Spleen (tissue), 11 donors: ENCODE measurements at regions not wholly inside any gene's neighbourhood (a gene's known extent, or its start where the extent isn't known, plus 50 kb on each side); places are given as distances from the start of the nearest gene placed in this dataset.

ENCODE experiments used
- DNase-seq: peaks from one replicate; pipeline ENCODE4 v3.0.0-alpha.2; 2020
- H3K27ac ChIP-seq, 8 donors: fragments of 200-600 bp; sonication (generic) in 7 of 8; 1 replicate in 4 of 8; 2 replicates in 4 of 8; pipeline versions ENCODE4 v1.5.0 to v1.8.0; 2016 to 2021; ENCODE audit warnings: inconsistent platforms in 4 of 8, mild to moderate bottlenecking in 4 of 8, moderate library complexity in 1 of 8
- H3K27me3 ChIP-seq, 7 donors: fragments of 200-600 bp; sonication (generic) in 6 of 7; replicated peaks in 1 of 7; 1 replicate in 4 of 7; 2 replicates in 3 of 7; pipeline versions ENCODE4 v1.5.0 to v1.8.0; 2016 to 2021; ENCODE audit warnings: inconsistent platforms in 3 of 7, mild to moderate bottlenecking in 1 of 7
- H3K36me3 ChIP-seq, 6 donors: fragments of 200-600 bp; sonication (generic) in 5 of 6; 1 replicate in 4 of 6; 2 replicates in 2 of 6; pipeline versions ENCODE4 v1.5.0 to v1.8.0; 2016 to 2021; ENCODE audit warnings: inconsistent platforms in 2 of 6
- H3K4me1 ChIP-seq, 6 donors: fragments of 200-600 bp; sonication (generic) in 5 of 6; 1 replicate in 3 of 6; 2 replicates in 3 of 6; pipeline versions ENCODE4 v1.5.0 to v1.8.0; 2016 to 2021; ENCODE audit warnings: inconsistent platforms in 3 of 6
- H3K4me3 ChIP-seq, 8 donors: fragments of 200-600 bp; sonication (generic) in 7 of 8; 1 replicate in 4 of 8; 2 replicates in 4 of 8; pipeline versions ENCODE4 v1.5.0 to v1.8.0; 2016 to 2021; ENCODE audit warnings: inconsistent platforms in 4 of 8, mild to moderate bottlenecking in 4 of 8, moderate library complexity in 2 of 8
- H3K9me3 ChIP-seq, 8 donors: fragments of 200-600 bp; sonication (generic) in 7 of 8; 1 replicate in 4 of 8; 2 replicates in 4 of 8; pipeline versions ENCODE4 v1.5.0 to v1.8.0; 2016 to 2021; ENCODE audit warnings: inconsistent platforms in 4 of 8
- POLR2A ChIP-seq, 3 donors: fragments of 450-650 bp; IDR thresholded peaks; one replicate each; pipeline ENCODE4 v1.5.1; 2017; ENCODE audit warnings: antibody characterized with exemption in 3 of 3, mild to moderate bottlenecking in 1 of 3
- POLR2AphosphoS5 ChIP-seq, 3 donors: sonication (generic); formaldehyde crosslinking; IDR thresholded peaks; one replicate each; pipeline ENCODE4 v1.5.1; 2017; ENCODE audit warnings: antibody characterized with exemption in 3 of 3
- WGBS, 5 donors: extraction: QIAGEN DNeasy Blood & Tissue Kit in 3 of 5; methylation state at CpG; one replicate each; pipeline versions ENCODE4 v1.1.5 to v1.1.7; 2013 to 2018; 5-methylcytosine and 5-hydroxymethylcytosine counted together
- intact Hi-C: fragments of 100-400 bp; cut with DNase I; formaldehyde crosslinking; loops from one replicate; pipeline ENCODE4 v1.15.0; 2023; ENCODE audit warnings: low total_unique reads
- TF ChIP-seq, protein P1 (sequence below), 11 experiments: fragments of 200-600 bp in 7 of 11; fragments of 450-650 bp in 4 of 11; sonication (generic) in 4 of 11; IDR thresholded peaks in 8 of 11; conservative IDR thresholded peaks in 3 of 11; 1 replicate in 7 of 11; 2 replicates in 4 of 11; pipeline versions ENCODE4 v1.4.0 to v1.8.0; 2016 to 2021; ENCODE audit warnings: antibody characterized with exemption in 11 of 11, inconsistent platforms in 4 of 11, mild to moderate bottlenecking in 1 of 11
- donor health status: healthy with polysubstance abuse.
- donor health status: DM: no; HTN: no; CAD: no; lungs with moderate emphysema.
- donor health status: DM: no; HTN: no; CAD: no.
- donor health status: Bipolar disorder and iron deficiency.
- donor health status: healthy.
- donor health status: DM: no; HTN: no; CAD: no.
- donor health status: DM: yes; HTN: yes; CAD: no.

DNA sequence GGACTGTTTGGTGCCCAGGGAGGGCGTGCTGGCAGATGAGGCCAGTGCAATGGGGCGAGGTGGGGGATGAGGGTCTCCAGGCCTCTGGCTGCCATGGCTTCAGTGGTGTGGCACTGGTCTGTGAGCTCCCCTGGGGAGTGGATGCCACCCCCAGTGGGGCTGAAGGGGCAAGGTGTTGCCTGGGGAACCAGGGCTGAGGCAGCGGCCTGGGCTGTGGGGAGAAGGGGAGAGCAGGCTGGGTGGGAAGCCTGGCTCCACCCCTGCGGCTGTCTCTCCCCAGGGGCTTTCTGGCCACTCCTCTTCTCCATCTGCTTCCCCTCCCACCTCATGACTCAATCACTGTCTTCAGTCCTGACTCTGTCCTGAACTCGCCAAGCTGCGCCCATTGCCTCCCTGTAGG lies 88.4 kb upstream of the TLE3 start:
- TF ChIP-seq, protein P1, sequence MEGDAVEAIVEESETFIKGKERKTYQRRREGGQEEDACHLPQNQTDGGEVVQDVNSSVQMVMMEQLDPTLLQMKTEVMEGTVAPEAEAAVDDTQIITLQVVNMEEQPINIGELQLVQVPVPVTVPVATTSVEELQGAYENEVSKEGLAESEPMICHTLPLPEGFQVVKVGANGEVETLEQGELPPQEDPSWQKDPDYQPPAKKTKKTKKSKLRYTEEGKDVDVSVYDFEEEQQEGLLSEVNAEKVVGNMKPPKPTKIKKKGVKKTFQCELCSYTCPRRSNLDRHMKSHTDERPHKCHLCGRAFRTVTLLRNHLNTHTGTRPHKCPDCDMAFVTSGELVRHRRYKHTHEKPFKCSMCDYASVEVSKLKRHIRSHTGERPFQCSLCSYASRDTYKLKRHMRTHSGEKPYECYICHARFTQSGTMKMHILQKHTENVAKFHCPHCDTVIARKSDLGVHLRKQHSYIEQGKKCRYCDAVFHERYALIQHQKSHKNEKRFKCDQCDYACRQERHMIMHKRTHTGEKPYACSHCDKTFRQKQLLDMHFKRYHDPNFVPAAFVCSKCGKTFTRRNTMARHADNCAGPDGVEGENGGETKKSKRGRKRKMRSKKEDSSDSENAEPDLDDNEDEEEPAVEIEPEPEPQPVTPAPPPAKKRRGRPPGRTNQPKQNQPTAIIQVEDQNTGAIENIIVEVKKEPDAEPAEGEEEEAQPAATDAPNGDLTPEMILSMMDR (IDR thresholded peaks at IDR 0.05 in 8 of 11, conservative IDR thresholded peaks at IDR 0.05 in 3 of 11), result no peak
- TF ChIP-seq POLR2A (IDR thresholded peaks at IDR 0.05) (no peak), POLR2AphosphoS5 (IDR thresholded peaks at IDR 0.05) (no peak)
- intact Hi-C loops, result no loop called here
- peaks cover 0 to 41% (median 0%) of the 10 kb centered on the region in 7 donors for H3K27me3 ChIP-seq
- H3K27ac ChIP-seq, result no peak overlapping the region
- 83 to 94% (median 91%) methylated on average over 6 of the region's 6 CpGs for WGBS, 5 donors
- H3K9me3 ChIP-seq, result peaks cover 0 to under 1% (median 0%) of the 10 kb centered on the region in 8 donors
- peaks cover 0 to 10% (median 0%) of the 10 kb centered on the region in 6 donors for H3K4me1 ChIP-seq
- no peaks in the 10 kb centered on the region for H3K36me3 ChIP-seq
- no peak overlapping the region for H3K4me3 ChIP-seq
- DNase-seq, result peak; percentile 70

DNA sequence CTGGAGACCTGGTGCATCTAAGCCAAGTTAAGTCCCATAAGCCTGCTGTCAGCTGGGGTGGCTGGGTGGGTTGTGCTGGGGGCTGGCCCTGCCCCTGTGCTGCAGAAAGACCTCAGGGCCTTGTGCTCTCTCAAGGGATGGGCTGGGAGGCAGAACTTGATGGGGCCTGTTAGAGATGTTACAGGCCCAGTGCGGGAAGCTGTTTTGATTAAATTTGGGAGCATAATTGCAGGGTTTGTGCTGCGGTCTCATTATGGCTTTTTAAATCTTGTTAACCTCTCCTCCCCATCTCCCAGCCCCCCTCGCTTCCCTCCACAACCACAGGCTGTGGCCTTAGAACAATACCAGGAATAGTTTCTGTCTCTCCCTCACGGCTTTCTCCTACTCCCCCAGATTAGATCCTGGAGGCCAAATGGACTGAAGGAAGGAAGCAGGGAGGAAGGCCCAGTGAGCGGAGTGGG lies 87.6 kb upstream of the TLE3 start:
- DNase-seq, result peak; percentile 31
- H3K4me1 ChIP-seq, result peaks cover 0 to 11% (median 0%) of the 10 kb centered on the region in 6 donors
- no peaks in the 10 kb centered on the region for H3K9me3 ChIP-seq
- H3K27me3 ChIP-seq, result peaks cover 0 to 42% (median 0%) of the 10 kb centered on the region in 7 donors
- no peak overlapping the region for H3K27ac ChIP-seq
- no peak for TF ChIP-seq POLR2A (IDR thresholded peaks at IDR 0.05)
- TF ChIP-seq, protein P1 (IDR thresholded peaks at IDR 0.05 in 8 of 11, conservative IDR thresholded peaks at IDR 0.05 in 3 of 11), result no peak
- TF ChIP-seq POLR2AphosphoS5 (IDR thresholded peaks at IDR 0.05), result no peak
- intact Hi-C loops, result no loop called here
- no peaks in the 10 kb centered on the region for H3K36me3 ChIP-seq
- 66 to 90% (median 84%) methylated on average over 5 of the region's 5 CpGs for WGBS, 5 donors
- no peak overlapping the region for H3K4me3 ChIP-seq

DNA sequence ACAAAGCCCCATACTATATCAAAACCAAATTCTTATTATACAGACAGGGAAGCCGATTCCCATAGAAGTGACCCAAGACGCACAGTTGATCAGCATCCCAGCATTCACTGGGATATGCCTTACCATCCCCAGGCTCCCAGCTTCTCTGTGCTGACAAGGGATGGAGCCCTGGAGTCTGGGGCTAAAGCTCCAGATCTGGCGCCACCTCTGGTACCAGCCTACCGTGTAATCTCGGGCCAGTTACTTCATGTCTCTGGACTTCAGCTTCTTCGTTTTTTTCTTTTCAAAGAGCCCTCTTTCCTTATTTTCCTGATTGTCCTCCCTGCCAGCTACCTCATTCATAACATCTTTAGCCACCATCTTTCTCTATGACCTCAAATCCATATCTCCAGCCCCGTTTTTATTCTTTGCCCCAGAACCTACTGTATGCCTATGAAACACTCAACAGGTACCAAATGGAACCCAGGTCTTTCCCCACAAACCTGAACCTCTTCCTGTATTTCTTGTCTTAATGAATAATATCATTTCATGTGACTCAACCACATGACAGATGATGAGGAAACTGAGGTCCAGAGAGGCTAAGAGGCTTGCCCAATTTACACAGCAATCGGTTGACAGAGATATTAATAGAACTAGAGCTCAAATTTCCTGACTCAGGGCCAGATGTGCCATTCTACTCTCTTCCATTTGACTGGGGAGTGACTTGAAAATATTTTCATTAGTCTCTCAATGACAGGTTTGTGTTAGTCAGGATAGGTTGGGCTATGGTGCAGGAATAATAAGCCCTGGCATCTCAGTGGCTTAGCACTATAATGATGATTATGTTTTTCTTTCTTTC lies 85.4 kb upstream of the TLE3 start:
- intact Hi-C loops, result no loop called here
- no peak overlapping the region for H3K27ac ChIP-seq
- no peaks in the 10 kb centered on the region for H3K9me3 ChIP-seq
- H3K4me1 ChIP-seq, result peaks cover 0 to 11% (median 0%) of the 10 kb centered on the region in 6 donors
- DNase-seq, result peak; percentile 16
- H3K36me3 ChIP-seq, result no peaks in the 10 kb centered on the region
- TF ChIP-seq POLR2AphosphoS5 (IDR thresholded peaks at IDR 0.05), result no peak
- TF ChIP-seq, protein P1 (IDR thresholded peaks at IDR 0.05 in 8 of 11, conservative IDR thresholded peaks at IDR 0.05 in 3 of 11), result no peak
- TF ChIP-seq POLR2A (IDR thresholded peaks at IDR 0.05), result no peak
- WGBS, 5 donors, result 59 to 83% (median 78%) methylated on average over 8 of the region's 8 CpGs
- H3K27me3 ChIP-seq, result peaks cover 0 to 28% (median 0%) of the 10 kb centered on the region in 7 donors
- H3K4me3 ChIP-seq, result no peak overlapping the region

DNA sequence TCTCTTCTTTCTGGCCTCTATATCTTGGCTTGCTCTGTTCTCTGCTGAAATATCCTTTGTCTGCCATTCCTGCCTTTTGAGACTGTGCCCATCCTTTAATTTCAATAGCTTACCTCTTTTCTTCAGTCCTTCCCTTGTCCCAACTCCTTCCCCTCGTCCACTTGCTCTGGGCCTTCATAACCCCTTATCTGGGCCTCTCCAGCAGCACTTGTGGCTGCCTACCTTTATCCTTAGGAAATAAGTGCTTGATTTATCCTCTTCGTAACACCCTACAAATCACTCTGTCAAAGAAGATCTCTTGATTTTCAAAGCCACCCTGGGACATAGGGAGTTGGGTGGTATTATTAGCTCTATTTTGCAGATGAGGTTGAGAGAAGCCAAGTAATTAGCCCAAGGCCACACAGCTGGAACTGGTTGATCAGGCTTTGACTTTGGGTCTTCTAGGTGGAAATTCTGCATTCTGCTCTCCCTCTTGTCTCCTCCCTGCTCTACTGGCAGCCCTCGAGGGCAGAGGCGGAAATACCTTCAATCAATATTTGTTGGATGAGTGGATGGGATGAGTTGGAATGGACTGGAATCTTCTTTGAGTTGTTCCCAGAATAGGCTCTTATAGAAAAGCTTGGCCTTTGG lies 84.0 kb upstream of the TLE3 start:
- H3K4me1 ChIP-seq, result peaks cover 0 to 11% (median 0%) of the 10 kb centered on the region in 6 donors
- peak; percentile 11 for DNase-seq
- intact Hi-C loops, result no loop called here

More for the DNA sequence above, 84.0 kb upstream of the TLE3 start:
- no peaks in the 10 kb centered on the region for H3K9me3 ChIP-seq
- H3K27ac ChIP-seq, result no peak overlapping the region
- H3K36me3 ChIP-seq, result no peaks in the 10 kb centered on the region
- WGBS, 5 donors, result 71 to 94% (median 81%) methylated on average over 4 of the region's 4 CpGs
- no peak overlapping the region for H3K4me3 ChIP-seq
- TF ChIP-seq POLR2AphosphoS5 (IDR thresholded peaks at IDR 0.05), result no peak
- TF ChIP-seq POLR2A (IDR thresholded peaks at IDR 0.05), result no peak
- TF ChIP-seq, protein P1 (IDR thresholded peaks at IDR 0.05 in 8 of 11, conservative IDR thresholded peaks at IDR 0.05 in 3 of 11), result no peak
- H3K27me3 ChIP-seq, result peaks cover 0 to 21% (median 0%) of the 10 kb centered on the region in 7 donors
